GM21576 (cell line): ENCODE measurements at regions not wholly inside any gene's neighbourhood (a gene's known extent, or its start where the extent isn't known, plus 50 kb on each side); places are given as distances from the start of the nearest gene placed in this dataset.

Experiments used
- ATAC-seq: cut with Tn5 transposase; IDR thresholded peaks from one replicate; pipeline ENCODE4 v1.9.1; 2021; ENCODE audit warnings: mild to moderate bottlenecking, moderate library complexity; ENCODE audit not compliant: unreplicated experiment

DNA sequence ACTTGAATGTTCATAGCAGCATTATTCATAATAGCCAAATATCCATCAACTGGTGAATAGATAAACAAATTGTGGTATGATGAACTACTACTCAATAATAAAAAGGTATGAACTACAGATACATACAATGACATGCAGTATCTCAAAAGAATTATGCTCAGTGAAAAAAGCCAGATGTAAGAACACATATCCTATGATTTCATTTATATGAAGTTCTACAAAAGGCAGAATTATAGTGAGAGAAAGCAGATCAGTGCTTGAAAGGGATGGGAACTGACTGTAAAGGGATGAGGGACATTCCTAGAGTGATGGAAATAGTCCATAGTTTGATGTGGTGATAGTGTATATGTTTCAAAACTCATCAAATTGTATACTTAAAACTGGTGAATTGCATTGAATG lies 339.0 kb downstream of the ENC1 start:
- no peak for ATAC-seq

DNA sequence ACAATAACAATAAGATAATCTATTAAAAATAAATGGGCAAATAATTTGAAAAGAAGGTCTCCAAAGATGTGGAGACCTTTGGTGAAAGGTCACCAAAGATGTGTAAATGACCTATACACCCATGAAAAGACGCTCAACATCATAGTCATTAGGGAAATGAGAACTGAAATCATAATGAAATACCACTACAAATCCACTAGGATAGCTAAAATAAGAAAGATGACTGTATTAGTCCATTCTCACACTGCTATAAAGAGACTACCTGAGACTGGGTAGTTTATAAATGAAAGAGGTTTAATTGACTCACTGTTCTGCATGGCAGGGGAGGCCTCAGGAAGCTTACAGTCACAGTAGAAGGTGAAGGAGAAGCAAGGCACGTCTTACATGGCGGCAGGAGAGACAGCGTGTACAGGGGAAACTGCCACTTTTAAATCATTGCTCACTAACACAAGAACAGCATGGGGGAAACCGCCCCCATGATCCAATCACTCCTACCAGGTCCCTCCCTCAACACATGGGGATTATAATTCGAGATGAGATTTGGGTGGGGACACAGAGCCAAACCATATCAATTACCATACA lies 339.6 kb downstream of the ENC1 start:
- ATAC-seq, result no peak

GRCh38 chr5:74299833-74300232 lies 340.7 kb downstream of the ENC1 start:
- ATAC-seq, result no peak

DNA sequence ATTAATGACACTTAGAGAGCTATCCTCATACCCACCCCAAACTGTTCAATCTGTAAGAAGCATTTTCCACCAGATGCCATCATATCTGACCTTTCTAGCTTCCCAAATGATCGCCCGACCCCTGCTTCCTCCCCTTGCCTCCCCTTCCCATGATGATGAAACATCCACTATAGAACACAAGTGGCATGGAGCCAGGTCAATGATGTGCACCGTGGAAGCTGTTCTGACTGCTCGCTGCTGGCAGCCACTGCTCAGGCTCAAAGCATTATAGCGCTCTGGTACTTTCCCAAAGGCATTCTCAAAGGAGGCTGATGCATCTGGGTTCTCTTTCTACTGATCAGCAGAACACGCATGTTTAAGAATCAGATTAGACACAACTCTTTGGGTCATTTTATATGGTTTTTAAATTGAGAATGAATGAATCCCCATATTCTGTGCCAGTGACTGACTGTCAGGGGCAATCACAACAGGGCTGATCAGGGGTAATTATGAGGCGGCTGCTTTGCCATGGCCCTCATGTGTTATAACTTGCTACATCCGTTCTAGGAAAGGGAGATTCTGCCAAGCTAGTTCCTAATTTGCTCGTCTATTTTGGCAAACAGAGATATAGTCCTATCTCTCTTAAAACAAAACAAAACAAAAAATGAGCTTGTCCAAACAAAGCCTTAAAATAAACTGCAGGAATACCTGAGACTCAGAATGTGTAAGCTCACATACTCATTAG lies 343.7 kb downstream of the ENC1 start:
- no peak for ATAC-seq

GRCh38 chr5:74295676-74296075 lies 344.9 kb downstream of the ENC1 start:
- ATAC-seq, result no peak

DNA sequence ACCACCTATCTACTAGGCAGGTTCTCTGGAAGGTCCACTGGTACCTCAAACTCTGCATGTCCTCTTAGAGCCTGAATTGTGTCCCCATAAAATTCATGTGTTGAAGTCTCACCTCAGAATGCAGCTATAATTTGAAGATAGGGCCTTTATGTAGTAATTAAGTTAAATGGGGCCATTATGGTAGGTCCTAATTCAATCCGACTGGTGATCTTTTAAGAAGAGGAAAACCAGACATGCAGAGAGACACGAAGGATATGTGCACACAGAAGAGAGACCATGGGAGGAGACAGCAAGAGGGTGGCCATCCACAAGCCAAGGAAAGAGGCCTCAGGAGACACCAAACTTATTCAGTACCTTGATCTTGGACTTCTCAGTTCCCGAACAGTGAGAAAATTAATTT lies 345.4 kb downstream of the ENC1 start:
- ATAC-seq, result no peak

DNA sequence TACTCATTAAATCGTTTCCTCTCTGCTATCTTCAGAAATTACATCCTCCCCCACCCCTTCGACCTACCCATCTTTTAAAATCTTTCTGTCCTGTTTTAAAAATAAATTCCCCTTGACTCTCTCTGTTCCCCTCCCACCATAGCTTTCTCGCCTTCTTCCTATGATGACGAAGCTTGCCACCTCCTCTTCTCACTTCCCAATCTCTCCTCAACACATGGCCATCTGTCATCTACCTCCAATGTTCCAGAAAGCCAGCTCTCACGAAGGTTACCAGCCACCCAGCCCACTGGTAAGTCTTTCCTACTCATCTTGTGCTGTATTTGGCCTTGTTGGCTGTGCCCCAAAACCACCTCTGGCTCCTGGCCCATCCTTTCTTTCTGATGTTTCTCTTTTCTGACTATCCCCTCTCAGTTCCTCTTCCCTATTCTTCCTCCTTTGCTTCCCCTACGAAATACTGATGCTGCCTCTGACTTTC lies 346.3 kb downstream of the ENC1 start:
- ATAC-seq, result no peak

- no peak for ATAC-seq
Observed at GRCh38 chr5:74293182-74293581, 347.3 kb downstream of the ENC1 start.

- no peak for ATAC-seq
Observed at GRCh38 chr5:74290634-74291241, 349.8 kb downstream of the ENC1 start.

DNA sequence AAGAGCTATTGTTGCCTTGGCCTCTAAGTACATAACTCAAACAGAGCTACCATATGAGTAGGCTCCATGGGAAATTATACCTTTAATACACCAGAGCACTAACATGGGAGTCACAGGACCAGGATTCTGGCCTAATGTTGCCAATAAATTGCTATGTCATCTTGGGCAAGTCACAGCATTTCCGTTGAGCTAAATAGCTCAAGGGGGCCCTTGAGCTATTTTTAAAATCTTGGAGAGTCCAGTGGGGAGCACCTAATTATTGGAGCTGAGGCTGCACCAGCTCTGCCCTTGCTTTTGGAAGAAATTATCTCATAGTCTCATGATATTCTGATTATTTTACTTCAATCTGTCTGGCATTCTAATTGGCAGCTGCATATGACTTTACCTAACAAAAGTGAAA lies 350.8 kb downstream of the ENC1 start:
- ATAC-seq, result no peak

- ATAC-seq, result no peak
Observed at GRCh38 chr5:74289238-74289637, 351.3 kb downstream of the ENC1 start.

- no peak for ATAC-seq
Observed at GRCh38 chr5:74288448-74289108, 351.9 kb downstream of the ENC1 start.

GRCh38 chr5:74288038-74288437 lies 352.5 kb downstream of the ENC1 start:
- no peak for ATAC-seq

GRCh38 chr5:74286734-74287695 lies 353.5 kb downstream of the ENC1 start:
- no peak for ATAC-seq

DNA sequence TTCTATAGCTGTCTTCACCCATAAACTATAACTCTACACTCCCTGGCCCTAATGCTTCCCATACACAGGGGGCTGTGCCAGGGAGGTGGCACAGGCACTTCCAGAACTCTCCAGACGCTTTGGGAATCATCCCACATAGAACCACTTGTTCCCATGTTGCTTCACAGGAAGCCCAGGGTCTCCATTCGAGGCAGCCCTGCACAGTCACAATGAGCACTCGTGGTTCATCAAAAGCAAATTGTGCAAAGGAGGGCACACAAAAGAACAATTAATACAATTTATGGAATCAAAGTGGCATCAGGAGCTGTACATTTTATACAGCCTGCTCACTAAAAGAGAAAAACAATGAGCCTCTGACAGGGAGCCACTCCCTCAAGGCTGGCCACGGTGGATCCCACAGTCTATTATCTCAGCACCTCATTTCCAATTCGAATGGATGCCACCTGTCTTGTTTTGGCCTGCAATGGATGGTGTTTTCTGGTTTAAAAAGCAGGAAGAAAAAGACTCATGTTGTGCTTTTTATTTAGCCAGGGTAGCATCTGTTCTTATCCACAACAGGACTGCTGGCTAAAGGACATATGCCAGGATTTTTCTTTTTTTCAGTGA lies 354.8 kb downstream of the ENC1 start:
- no peak for ATAC-seq

DNA sequence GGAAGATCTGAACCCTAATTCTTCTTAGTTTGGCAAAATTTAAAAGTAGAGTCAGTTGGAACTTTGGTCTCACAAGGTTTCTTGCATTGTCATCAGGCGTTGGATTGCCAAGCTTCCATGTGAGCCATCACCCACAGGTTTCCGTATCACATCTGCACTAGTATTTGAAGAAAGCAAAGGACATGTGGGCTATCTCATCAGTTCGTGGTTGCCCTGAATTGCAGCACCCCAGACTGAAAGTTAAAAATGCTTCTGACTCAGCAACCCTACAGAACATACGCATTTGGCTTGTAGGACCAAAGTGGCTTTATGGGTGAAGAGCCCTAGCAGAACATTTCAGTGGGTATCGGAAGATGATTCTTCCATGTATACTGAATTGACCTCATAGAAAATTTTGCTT lies 358.0 kb downstream of the ENC1 start:
- ATAC-seq, result no peak

GRCh38 chr5:74281166-74281565 lies 359.4 kb downstream of the ENC1 start:
- no peak for ATAC-seq

DNA sequence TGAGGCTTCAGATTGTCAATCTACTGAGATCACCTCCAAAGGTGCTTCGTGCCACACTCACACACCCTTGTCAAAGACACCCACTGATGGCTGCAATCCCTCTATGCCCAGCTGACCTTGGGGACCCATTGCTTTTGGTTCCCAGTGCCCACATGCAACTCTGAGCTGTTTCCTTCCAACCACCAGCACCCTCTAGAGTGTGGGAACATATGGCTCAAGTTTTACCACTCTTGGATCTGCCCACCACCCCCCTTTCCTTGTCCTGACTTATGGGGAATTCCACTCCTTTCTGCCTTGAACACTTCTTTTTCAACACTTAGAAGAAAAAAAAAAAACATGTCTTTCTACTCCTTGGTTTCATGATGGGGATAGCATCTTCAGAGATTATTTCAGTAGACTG lies 360.2 kb downstream of the ENC1 start:
- no peak for ATAC-seq

GRCh38 chr5:74279244-74279643 lies 361.3 kb downstream of the ENC1 start:
- ATAC-seq, result no peak

DNA sequence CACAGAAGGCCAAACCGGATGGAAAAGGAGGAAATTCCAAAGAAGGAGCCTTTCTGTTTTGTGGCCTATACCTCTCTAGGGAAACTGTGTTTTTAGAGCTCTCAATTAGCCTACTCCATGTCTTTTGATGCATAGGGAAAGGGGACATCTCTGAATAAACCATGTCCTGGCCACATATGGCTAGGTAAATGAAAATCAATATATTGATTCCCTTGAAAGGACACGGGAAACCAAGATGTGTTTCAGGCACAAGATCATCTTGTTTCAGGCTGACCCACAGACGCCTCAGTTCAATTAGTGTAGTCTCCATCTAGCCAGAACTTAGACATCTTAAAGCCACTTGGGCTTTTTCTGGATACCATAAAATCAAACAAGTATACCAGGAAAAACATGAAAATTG lies 363.1 kb downstream of the ENC1 start:
- ATAC-seq, result no peak
